Islet of Langerhans (tissue), 1 donor: ENCODE measurements at regions not wholly inside any gene's neighbourhood (a gene's known extent, or its start where the extent isn't known, plus 50 kb on each side); places are given as distances from the start of the nearest gene placed in this dataset.
"Not testable (repeated sequence)": the region's sequence is repeated elsewhere in the genome, so short reads cannot be mapped to it uniquely, and the experiment has no call there.

Source experiments
- FAIRE-seq: peaks from one replicate; lab custom pipeline; 2011; peaks lifted over from hg19 to GRCh38; lab: Jason Lieb, UNC

DNA sequence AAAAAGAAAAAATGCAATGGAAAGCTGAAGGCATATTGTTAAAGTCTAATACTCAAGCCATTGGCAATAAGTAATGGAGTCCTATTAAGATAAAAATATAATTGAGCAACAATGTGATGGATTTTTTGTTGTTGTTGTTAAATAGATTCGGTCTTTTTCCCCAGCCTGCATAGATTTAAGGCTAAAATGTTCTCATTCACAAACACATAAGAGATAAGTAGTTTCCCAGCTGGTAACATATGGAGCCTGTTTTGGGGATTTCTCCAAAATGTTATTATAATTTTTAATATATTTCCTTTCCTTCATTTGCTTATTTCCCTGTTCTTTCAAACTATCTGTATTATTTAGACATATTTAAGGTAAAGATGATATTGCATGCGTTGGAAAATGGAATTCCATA is 1149.1 kb upstream of the PRR20A start:
- no peak for FAIRE-seq

DNA sequence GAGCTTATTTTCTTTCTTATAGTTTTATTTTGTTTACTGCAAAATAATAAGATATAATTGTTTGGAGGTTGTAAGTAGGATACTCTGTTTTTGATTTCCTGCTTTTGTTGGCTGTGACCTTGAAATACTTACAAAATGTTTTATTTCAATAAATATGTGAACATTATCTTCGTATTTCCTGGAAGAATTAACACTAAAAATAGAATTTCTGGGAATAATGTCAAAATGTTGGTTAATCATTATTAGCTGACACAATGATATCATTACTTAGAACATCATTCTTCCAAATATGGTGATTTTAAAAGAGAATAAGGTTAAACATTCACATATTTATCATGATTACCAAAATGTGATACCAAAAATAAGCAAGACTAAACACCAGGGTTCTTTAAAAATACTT is 1148.6 kb upstream of the PRR20A start:
- FAIRE-seq = no peak

DNA sequence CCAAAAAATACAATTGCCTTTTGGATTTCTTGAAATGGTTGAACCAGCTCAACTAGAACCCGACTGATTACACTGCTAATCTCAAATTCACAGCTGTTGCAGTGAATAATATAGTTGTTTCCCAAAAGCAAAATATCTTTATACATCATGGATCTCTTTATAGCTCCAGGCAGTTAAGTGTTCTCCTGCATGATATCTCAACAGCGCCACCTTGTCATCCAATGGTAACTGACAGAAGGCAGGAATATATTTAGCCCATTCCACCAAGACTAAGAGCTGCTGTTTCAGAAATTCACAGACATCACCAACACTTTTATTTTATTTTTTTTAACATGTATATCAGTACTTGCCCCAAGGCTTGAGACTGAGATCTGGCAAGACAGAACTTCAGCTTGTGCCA is 1141.0 kb upstream of the PRR20A start:
- FAIRE-seq = no peak

DNA sequence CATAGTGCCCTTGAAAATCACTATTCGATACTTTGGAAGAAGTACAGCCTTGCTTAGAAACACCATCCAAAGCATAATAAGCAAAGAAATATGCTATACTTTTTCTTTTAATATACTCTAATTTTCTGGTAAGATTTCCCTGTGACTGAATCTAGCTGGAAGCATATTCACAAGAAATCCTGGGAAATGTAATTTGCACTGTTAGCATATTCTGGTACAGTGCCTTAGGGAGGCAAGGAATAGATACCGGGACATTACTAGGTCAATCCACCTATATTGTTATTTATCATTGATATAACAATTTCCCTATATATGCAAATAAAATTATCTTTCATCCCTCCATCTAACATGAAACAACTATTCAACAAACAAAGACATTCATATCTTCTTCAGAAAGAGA is 1131.3 kb upstream of the PRR20A start:
- no peak for FAIRE-seq

DNA sequence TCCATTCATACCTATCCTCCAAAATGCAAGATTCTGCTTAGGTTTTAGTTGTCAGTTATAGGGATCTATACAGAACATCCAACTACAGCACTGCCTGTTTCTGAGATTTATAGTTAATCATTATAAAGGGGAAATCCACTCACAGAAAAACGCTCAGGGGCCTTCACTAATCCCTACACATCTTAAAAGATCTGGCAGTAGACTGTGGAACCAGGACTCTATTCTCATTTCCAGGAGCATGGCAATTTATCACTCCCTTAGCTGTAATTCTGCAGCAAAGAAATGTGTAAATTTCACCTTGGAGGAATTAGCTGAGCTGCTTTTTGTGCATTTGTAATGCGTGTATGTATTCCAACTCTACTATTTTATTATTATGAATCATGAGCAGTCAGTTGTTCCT is 1128.1 kb upstream of the PRR20A start:
- FAIRE-seq = no peak

DNA sequence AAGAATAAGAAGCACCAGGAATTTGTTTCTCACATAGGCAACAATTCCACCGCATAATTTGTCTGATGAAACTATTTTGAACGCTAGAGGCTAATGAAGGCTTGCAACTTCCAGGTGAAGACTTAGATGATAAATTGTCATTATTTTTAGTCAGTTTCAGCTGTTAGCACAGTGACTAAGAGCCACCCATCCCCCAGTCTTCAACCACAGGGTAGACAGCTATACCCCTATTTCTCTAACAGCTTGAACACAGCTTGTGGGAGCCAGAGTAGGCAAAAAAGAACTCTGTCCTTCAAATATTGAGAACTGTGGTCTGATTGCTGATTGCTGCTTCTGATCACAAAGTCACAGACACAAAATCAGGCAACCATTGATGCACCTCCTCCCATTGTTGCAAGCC is 1124.8 kb upstream of the PRR20A start:
- FAIRE-seq = no peak

DNA sequence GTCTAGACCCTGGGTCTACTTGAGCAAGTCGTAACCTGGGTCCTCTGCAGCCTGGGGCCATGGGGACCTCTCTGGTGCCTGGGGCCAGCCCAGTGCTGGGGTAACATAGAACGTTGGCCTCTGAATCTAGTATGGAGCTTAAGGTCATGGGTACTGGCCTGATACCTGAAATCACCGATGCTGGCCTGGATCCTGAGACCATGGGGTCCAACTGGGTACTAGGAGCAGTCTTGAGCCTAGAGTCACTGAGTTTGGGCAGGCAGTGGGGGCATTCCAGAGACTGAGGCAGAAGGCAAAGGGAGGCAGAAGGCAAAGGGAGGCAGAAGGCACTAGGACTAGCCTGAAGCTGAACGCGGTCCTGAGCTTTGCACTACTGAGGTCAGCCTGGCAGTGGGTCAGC is 1121.1 kb upstream of the PRR20A start:
- no peak for FAIRE-seq

DNA sequence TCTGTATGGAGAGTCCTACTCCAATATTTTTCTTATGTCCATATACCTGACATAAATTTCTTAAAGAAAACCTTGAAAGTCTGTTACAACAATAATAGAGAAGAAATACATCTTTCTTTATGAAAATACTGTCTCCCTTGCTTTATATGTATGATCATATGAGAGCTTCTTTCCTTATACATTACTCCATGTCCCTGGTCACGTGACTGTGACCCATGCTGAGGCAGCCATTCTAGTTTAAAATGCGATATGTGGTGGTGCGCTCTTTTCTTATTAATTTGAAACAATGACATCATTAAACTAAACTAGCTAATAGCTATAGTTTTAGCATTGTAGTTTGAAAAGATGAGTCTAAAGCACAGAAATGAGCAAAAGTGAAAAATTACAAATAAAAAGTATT is 1120.3 kb upstream of the PRR20A start:
- FAIRE-seq = no peak

DNA sequence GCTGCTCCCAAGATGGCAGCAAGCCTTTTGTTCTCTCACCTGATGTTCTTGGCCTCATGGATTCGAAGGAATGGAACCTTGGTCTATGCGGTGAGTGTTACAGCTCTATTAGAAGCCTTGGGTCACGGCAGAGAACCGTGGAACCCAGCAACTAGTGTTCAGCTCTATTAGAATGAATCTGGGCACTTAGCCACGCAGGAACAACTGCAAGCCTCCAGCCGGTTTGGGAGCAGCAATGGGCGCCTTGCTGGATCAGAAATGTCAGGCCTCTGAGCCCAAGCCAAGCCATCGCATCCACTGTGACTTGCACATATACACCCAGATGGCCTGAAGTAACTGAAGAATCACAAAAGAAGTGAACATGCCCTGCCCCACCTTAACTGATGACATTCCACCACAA is 1100.7 kb upstream of the PRR20A start:
- no peak for FAIRE-seq

DNA sequence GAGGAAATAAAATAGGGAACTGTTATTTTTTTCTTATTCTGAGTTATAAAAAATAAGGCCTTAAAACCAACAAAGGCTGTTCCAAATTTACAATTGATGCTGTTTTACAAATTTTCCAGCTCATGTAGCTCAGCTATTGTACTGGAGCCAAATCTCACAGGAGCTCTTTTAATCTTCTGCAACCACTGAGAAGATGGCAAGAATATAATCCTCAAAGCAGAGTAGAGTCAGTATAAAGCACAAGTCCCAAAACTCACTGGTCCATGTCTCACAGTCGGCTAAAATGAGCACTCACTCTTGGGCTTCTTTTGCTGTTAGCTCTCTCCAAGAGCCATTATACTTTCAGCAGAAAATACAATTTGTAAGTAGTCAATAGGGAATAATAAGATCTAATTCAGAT is 1074.4 kb upstream of the PRR20A start:
- no peak for FAIRE-seq

DNA sequence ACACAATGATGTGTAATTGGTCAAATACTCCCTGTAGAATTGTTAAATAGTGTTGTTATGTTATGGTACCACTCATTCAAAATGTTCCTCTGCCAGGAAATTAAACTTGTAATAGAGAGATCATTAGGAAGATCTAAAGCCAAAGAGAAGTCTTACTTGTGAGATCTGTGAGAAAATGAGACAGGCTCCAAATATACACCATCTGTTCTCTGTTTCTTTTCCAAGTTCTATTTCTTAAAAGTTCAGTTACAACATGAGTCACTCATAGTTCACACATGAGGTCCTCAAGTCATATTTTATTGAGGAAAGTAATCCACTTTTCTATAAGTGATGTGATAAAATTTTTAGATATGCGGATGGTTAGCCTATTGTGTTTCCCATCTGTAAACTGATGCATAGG is 1038.1 kb upstream of the PRR20A start:
- FAIRE-seq = no peak

DNA sequence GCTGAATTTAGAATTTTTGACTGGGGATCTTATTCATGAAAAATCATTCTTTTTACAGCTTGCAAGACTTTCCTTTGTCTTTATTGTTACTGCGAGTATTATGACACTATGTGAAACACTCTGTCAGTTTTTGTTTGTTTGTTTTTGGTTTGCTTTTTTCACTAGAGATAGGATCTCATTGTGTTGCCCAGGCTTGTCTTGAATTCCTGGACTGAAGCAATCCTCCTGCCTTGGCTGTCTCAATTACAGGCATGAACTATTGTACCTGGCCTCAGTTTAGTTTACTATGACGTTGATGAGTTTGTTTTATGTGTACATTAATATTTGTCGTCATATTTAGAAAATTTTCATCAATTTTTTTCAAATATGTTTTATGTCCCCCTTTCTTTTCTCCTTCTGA is 1030.0 kb upstream of the PRR20A start:
- FAIRE-seq = no peak

DNA sequence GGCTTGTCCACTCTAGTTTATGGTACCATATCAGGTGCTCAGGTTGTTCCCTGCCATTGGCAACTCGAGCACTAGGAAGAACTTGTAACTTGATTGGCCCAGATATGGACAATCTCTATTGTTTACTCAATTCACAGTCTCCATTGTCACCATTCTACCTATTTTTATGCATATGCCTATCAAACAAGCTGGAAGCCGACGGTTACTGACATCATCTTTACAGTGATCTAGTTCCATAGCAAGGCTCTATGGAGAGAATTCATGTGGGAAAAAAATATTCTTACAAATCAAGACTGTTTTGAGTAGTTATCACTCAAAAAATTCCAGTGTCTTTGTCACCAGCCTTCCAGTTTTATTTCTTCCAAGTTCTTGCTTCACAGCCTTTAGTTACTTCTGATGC is 1006.2 kb upstream of the PRR20A start:
- no peak for FAIRE-seq

DNA sequence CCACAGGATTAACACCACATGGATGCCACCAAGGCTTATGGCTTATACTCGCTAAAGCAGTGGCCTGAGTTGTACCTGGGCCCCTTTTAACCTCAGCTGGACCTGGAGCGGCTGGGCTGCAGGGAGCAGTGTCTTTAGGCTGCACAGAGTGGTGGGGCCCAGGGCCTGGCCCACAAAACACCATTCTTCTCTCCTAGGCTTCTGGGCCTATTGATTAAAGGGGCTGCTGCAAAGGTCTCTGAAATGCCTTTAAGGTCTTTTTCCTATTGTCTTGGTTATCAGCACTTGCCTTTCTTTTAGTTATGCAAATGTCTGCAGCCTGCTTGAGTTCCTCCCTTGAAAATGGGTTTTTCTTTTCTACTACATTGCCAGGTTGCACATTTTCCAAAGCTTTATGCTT is 973.9 kb upstream of the PRR20A start:
- no peak for FAIRE-seq

DNA sequence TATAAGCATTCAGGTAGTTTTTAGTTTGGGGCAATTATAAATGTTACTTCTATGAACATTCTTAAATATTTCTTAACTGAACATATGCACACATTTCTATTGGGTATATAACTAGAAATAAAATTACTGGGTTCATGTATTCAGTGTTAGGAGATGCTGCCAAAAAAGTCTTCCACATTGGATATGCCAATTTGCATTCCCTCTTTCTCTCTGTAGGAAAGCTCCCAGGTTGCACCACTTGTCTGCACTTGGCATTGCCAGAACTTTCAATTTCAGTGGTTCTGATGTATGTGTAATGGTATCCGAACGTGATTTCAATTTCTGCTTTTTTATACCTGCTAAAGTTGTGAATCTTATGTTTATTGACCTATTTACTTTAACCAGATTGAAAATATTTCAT is 972.1 kb upstream of the PRR20A start:
- no peak for FAIRE-seq

DNA sequence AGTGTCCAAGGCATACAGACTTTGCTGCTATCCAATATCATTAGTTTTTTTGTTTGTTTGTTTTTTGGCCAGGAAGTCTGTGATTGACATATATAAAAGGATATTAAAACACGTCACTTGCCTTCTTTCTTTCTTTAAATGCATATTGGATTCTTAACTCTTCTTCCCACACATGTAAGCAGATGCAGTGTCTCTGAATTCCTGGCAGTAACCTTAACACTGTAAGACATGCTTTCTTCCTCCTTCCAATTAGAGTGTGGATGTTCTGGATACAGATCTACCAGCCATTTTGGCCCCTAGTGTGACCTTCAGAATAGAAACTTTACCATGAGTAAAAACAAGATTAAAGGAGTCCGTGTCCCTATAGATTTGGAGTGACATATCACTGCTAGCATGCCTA is 967.4 kb upstream of the PRR20A start:
- FAIRE-seq = no peak

DNA sequence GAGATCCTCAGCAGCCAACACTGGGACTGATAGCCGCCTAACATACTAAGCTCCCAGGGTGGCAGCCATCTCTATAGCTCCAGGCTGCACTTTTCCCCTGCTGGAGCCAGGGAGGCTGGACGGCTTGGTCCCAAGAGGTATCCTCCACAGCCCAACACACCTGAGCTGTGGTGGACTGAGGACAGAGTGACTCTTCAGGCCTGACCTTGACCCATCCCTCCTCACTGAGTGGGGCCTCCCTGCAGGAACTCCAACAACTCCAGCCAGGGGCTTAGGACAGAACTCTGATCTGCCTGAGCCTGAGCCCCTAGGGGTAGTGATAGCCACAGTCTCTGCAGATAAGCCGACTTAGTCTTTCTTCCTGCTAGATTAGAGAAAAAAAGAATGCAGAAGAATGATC is 958.1 kb upstream of the PRR20A start:
- FAIRE-seq = no peak

DNA sequence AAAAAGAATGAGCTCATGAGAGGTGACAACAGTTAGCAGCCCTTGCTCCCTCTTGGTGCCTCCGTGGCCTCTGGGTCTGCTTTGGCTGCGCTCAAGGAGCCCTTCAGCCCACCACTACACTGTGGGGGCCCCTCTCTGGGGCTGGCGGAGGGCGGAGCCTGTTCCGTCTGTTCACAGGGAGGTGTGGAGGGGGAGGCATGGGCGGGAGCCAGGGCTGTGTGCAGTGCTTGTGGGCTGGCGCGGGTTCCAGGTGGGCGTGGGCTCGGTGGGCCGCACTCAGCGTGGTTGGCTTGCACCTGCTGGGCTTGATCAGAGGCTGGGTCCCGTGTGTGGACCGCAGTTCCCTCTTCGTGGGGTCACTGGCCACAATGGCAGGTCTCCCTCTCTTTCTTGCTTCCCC is 953.4 kb upstream of the PRR20A start:
- no peak for FAIRE-seq

DNA sequence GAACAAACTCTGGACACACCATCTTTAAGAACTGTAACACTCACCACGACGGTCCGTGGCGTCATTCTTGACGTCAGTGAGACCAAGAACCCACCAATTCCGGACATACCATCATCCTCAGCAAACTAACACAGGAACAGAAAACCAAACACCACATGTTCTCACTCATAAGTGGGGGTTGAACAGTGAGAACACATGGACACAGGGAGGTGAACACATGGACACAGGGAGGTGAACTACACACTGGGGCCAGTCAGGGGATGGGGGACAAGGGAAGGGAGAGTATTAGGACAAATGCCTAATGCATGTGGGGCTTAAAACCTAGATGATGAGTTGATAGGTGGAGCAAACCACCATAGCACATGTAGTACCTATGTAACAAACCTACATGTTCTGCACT is 952.1 kb upstream of the PRR20A start:
- not testable (repeated sequence) for FAIRE-seq

DNA sequence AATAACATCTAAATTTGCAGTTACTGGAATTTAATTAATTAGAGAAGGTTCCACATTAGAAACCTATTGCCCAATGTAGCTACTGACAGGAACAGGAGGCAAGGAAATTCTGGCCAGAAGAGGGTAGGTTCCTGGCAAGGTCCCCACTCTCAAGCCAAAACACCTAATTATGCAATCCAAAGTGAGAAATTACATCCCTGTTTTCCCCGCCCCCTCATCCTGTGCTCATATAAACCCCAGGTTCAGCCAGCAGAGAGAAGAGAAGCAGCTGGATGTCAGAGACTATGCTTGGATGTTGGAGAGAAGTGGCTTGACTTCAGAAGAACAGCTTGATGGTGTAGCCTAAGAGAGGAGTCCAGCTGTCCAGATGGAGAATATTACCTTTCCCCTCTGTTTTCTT is 951.3 kb upstream of the PRR20A start:
- no peak for FAIRE-seq

DNA sequence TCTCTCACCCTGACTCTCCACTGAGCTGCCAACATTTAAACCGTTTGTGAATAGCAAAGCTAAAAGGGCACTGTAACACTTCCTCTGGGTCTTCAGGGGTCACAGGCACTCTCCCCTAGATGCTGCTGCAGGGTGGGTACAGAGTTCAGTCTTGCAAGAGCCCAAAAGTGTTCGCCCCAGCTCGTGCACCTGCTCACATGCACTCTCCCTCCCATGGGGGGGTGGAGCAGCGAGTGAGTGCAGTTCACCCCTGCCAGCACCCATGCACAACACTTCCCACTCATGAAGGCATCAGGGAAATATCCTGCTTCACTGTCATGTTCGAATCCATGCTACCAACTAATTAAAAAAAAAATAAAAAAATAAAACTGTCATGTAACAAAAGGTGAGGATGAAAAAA is 950.7 kb upstream of the PRR20A start:
- FAIRE-seq = no peak

DNA sequence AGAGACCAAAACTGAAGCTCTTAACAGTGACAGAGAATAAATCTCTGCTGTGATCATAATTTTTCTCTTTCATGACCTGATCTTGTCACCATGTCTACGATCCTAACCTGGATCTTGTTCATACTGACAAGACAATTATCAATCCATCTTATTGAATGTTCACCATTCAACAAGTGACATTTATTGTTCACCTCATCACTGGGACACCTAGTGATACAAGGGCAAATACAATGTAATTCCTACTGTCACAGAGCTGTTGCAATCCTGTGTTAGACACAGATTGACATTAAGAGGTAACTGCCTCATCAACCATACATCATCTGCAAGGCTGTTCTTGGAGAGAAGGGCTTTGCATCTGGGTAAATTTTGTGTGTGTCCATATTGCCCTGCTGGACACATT is 942.4 kb upstream of the PRR20A start:
- no peak for FAIRE-seq

DNA sequence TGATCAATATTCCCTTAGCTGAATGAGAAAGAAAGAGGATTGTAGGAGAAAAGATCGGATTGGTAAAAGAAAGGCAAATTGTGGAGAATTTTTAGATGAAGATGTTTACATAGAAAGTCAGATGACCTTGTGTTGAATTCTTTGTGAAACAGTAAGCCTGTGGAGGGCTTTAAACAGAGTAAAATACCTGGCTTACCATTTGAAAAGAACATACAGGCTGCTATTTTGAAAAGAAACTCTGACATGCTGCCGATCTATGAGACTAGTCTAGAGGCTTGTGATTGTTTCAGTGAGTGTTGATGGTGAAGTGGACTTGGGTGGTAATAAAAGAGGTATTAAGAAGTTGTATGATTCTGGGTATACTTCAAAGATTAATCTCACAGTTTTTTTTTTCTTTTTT is 938.9 kb upstream of the PRR20A start:
- no peak for FAIRE-seq

DNA sequence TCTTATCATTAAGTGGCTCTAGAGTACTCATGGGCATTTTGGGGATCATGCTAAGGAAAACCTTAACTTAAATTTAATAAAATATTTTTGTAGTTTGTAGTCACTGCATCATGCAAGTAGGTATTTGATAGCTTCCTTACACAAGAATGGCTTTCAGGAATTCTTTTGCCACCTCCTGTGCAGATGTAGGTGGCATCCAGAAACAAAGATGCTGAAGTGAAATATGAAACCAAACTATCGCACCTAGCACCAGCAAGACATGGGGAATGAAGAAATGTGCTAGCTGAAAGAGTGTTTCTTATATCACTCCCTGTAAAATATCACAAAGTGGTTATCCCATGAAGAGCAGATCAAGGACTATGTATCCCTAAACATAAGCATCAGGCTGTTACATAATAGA is 924.5 kb upstream of the PRR20A start:
- no peak for FAIRE-seq

DNA sequence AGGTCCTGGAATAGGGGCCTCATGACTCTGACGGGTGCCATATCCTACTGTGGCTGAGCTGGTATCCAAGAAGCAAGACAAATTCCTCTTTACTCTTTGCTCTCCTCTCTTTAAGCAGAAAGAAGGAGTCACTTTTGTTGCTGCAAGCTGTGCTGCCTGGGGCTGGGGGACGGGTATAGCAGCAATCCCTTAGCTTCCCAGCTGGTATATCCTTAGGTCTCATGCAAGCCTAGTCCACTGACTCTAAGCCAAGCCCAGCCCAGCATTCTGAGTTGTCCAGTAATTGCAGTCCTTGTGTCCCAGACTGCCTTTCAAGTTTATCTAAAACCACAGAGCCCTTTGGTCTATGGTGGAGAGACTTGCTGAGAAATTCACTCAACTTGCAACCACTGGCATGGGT is 893.0 kb upstream of the PRR20A start:
- FAIRE-seq = no peak

DNA sequence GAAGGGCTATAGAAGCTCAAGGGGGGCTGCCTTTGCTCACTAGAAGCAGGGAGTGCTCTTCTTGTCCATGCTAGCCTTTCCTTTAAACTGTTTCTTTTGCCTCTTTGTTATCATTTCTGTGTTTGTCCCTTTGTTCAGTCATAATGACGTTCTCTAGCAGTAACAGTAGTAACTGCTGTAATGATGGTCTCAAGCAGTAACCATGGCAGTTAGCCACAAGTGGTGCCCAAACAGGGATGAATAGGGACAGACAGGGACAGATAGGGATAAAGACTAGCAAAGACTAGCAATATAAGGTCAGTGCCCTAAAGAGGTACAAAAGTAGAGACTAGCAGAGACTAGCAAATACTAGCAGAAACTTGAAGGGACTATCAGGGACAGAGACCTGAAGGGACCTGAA is 869.0 kb upstream of the PRR20A start:
- no peak for FAIRE-seq
